ENCODE measurements at regions not wholly inside any gene's neighbourhood (a gene's known extent, or its start where the extent isn't known, plus 50 kb on each side); places are given as distances from the start of the nearest gene placed in this dataset.

GRCh38 chr16:8087146-8087545, 503.2 kb downstream of the TMEM114 start:
- no peak for TF ChIP-seq MAX (IDR thresholded peaks at IDR 0.05)
- TF ChIP-seq RXRA (IDR thresholded peaks at IDR 0.05; ENCODE audit: insufficient read depth, low read depth, low read length), result no peak
- no peak for TF ChIP-seq SIRT6 (IDR thresholded peaks at IDR 0.05; ENCODE audit: low read length)
